GM12872 (cell line): ENCODE measurements at regions not wholly inside any gene's neighbourhood (a gene's known extent, or its start where the extent isn't known, plus 50 kb on each side); places are given as distances from the start of the nearest gene placed in this dataset.

Experiments used
- CTCF ChIP-seq: IDR thresholded peaks from 3 replicates; pipeline ENCODE4 v1.5.1; 2011; ENCODE audit warnings: low read depth, mild to moderate bottlenecking, low read length, moderate library complexity; ENCODE audit not compliant: insufficient read depth

GRCh38 chr19:28505933-28506332 lies 707.0 kb downstream of the UQCRFS1 start:
- no peak for TF ChIP-seq CTCF

- TF ChIP-seq CTCF: no peak
These were observed 707.8 kb downstream of the UQCRFS1 start for GRCh38 chr19:28505134-28505533.

- no peak for TF ChIP-seq CTCF
These were observed 708.2 kb downstream of the UQCRFS1 start for GRCh38 chr19:28504727-28505126.

GRCh38 chr19:28504139-28504538 lies 708.8 kb downstream of the UQCRFS1 start:
- TF ChIP-seq CTCF: no peak

- no peak for TF ChIP-seq CTCF
These were observed 709.8 kb downstream of the UQCRFS1 start for GRCh38 chr19:28502879-28503734.

- no peak for TF ChIP-seq CTCF
These were observed 711.0 kb downstream of the UQCRFS1 start for GRCh38 chr19:28501976-28502375.

- TF ChIP-seq CTCF: no peak
These were observed 711.8 kb downstream of the UQCRFS1 start for GRCh38 chr19:28500982-28501630.
